GM19023 (cell line): ENCODE measurements at regions not wholly inside any gene's neighbourhood (a gene's known extent, or its start where the extent isn't known, plus 50 kb on each side); places are given as distances from the start of the nearest gene placed in this dataset.
"Not testable (repeated sequence)": the region's sequence is repeated elsewhere in the genome, so short reads cannot be mapped to it uniquely, and the experiment has no call there.

Experiments
- ATAC-seq: cut with Tn5 transposase; IDR thresholded peaks from one replicate; pipeline ENCODE4 v1.9.1; 2021; ENCODE audit warnings: mild to moderate bottlenecking, moderate library complexity; ENCODE audit not compliant: unreplicated experiment

- ATAC-seq = no peak
Observed at GRCh38 chr10:64277536-64277935, 756.3 kb downstream of the REEP3 start.

GRCh38 chr10:64283621-64284020 lies 762.4 kb downstream of the REEP3 start:
- ATAC-seq = no peak

- ATAC-seq = no peak
Observed at GRCh38 chr10:64286533-64286932, 765.3 kb downstream of the REEP3 start.

- ATAC-seq = no peak
Observed at GRCh38 chr10:64288404-64288803, 767.2 kb downstream of the REEP3 start.

- no peak for ATAC-seq
Observed at GRCh38 chr10:64303566-64303965, 782.4 kb downstream of the REEP3 start.

- ATAC-seq = no peak
Observed at GRCh38 chr10:64306729-64307327, 785.6 kb downstream of the REEP3 start.

GRCh38 chr10:64312876-64313275 lies 791.7 kb downstream of the REEP3 start:
- ATAC-seq = no peak

- no peak for ATAC-seq
Observed at GRCh38 chr10:64313967-64314366, 792.8 kb downstream of the REEP3 start.

- no peak for ATAC-seq
Observed at GRCh38 chr10:64316416-64316815, 795.2 kb downstream of the REEP3 start.

GRCh38 chr10:64316833-64317232 lies 795.6 kb downstream of the REEP3 start:
- no peak for ATAC-seq

GRCh38 chr10:64320448-64320847 lies 799.2 kb downstream of the REEP3 start:
- ATAC-seq = no peak

- ATAC-seq = no peak
Observed at GRCh38 chr10:64329510-64329909, 808.3 kb downstream of the REEP3 start.

GRCh38 chr10:64332551-64332950 lies 811.4 kb downstream of the REEP3 start:
- ATAC-seq = no peak

- ATAC-seq = no peak
Observed at GRCh38 chr10:64334084-64334483, 812.9 kb downstream of the REEP3 start.

GRCh38 chr10:64344211-64344610 lies 823.0 kb downstream of the REEP3 start:
- no peak for ATAC-seq

GRCh38 chr10:64345856-64346255 lies 824.7 kb downstream of the REEP3 start:
- ATAC-seq = no peak

GRCh38 chr10:64346389-64346788 lies 825.2 kb downstream of the REEP3 start:
- ATAC-seq = no peak

GRCh38 chr10:64350665-64351064 lies 829.5 kb downstream of the REEP3 start:
- ATAC-seq = no peak

- ATAC-seq = no peak
Observed at GRCh38 chr10:64358907-64359306, 837.7 kb downstream of the REEP3 start.

GRCh38 chr10:64360240-64360639 lies 839.0 kb downstream of the REEP3 start:
- ATAC-seq = not testable (repeated sequence)

- no peak for ATAC-seq
Observed at GRCh38 chr10:64363687-64364086, 842.5 kb downstream of the REEP3 start.

GRCh38 chr10:64365663-64366062 lies 844.5 kb downstream of the REEP3 start:
- ATAC-seq = no peak

GRCh38 chr10:64368298-64368697 lies 847.1 kb downstream of the REEP3 start:
- no peak for ATAC-seq
